A549 (cell line): ENCODE measurements at regions not wholly inside any gene's neighbourhood (a gene's known extent, or its start where the extent isn't known, plus 50 kb on each side); places are given as distances from the start of the nearest gene placed in this dataset.
"Not testable (repeated sequence)": the region's sequence is repeated elsewhere in the genome, so short reads cannot be mapped to it uniquely, and the experiment has no call there.

ENCODE experiments used
- ATAC-seq, 2 experiments: fragments of 200-7000 bp in 1 of 2; fragments of >200 bp in 1 of 2; cut with Nextera tagmentation in 1 of 2; cut with Tn5 transposase in 1 of 2; 3 replicates each; pipeline versions ENCODE4 v1.8.0 to v1.9.1; 2018 to 2020; ENCODE audit warnings: mild to moderate bottlenecking in 1 of 2, moderate library complexity in 1 of 2
- CTCF ChIA-PET: fragments of 300-600 bp; sonication (Branson Sonifier 250); formaldehyde crosslinking; extraction: SDS; loops from one replicate; lab custom pipeline; 2021; ENCODE audit warnings: antibody characterized with exemption, inconsistent platforms; lab: Yijun Ruan, JAX
- POLR2A ChIA-PET: fragments of 350-600 bp; formaldehyde crosslinking; extraction: SDS; loops from one replicate; lab custom pipeline; 2021; ENCODE audit warnings: antibody characterized with exemption, inconsistent platforms; lab: Yijun Ruan, JAX
- DNase-seq, 2 experiments: peaks; one replicate each; pipeline versions ENCODE4 v3.0.0 to v3.0.0-alpha.2; 2011 to 2016; ENCODE audit warnings: low read depth in 1 of 2, low spot score in 1 of 2
- FAIRE-seq: peaks from 2 replicates; lab custom pipeline; 2011; peaks lifted over from hg19 to GRCh38; lab: Jason Lieb, UNC
- H3K27ac ChIP-seq, 2 experiments: fragments of >200 bp; sonication (Bioruptor Twin); formaldehyde crosslinking; 3 replicates each; pipeline ENCODE4 v1.5.1; 2016 to 2017
- H3K4me1 ChIP-seq: fragments of >200 bp; sonication (Bioruptor Twin); formaldehyde crosslinking; 3 replicates; pipeline ENCODE4 v1.6.1; 2016
- H3K4me2 ChIP-seq: fragments of >200 bp; sonication (Bioruptor Twin); formaldehyde crosslinking; 3 replicates; pipeline ENCODE4 v1.6.1; 2016
- H3K4me3 ChIP-seq: fragments of >200 bp; sonication (Bioruptor Twin); formaldehyde crosslinking; 3 replicates; pipeline ENCODE4 v1.5.1; 2016
- H3K9me3 ChIP-seq: fragments of >200 bp; sonication (Bioruptor Twin); formaldehyde crosslinking; 3 replicates; pipeline ENCODE4 v1.6.1; 2016
- ATOH8 ChIP-seq: fragments of 250-450 bp; sonication (Bioruptor Pico); IDR thresholded peaks from 2 replicates; pipeline ENCODE4 v1.5.0; 2020; ENCODE audit warnings: low read depth, mild to moderate bottlenecking, moderate library complexity
- CBX2 ChIP-seq: fragments of 200-600 bp; sonication (generic); IDR thresholded peaks from 2 replicates; pipeline ENCODE4 v1.6.1; 2016; ENCODE audit warnings: low read depth, mild to moderate bottlenecking, borderline replicate concordance
- CBX8 ChIP-seq: fragments of 200-600 bp; sonication (generic); IDR thresholded peaks from 2 replicates; pipeline ENCODE4 v1.6.1; 2016
- CHD4 ChIP-seq: fragments of 200-600 bp; sonication (generic); IDR thresholded peaks from 2 replicates; pipeline ENCODE4 v1.6.1; 2016; ENCODE audit warnings: antibody characterized with exemption, mild to moderate bottlenecking, borderline replicate concordance
- CTCF ChIP-seq: fragments of >200 bp; sonication (Bioruptor Twin); formaldehyde crosslinking; IDR thresholded peaks from 3 replicates; pipeline ENCODE4 v1.5.1; 2016
- EP300 ChIP-seq, 2 experiments: fragments of >200 bp; sonication (Bioruptor Twin); formaldehyde crosslinking; IDR thresholded peaks; 2 replicates in 1 of 2; 3 replicates in 1 of 2; pipeline ENCODE4 v1.6.1; 2016 to 2017
- FOSB ChIP-seq: fragments of 250-450 bp; sonication (Bioruptor Pico); IDR thresholded peaks from 2 replicates; pipeline ENCODE4 v1.5.0; 2020; ENCODE audit warnings: mild to moderate bottlenecking, moderate library complexity
- JUNB ChIP-seq: fragments of >200 bp; sonication (Bioruptor Twin); formaldehyde crosslinking; IDR thresholded peaks from 2 replicates; pipeline ENCODE4 v1.6.1; 2016
- KDM1A ChIP-seq: fragments of 200-600 bp; sonication (generic); IDR thresholded peaks from 2 replicates; pipeline ENCODE4 v1.6.1; 2016; ENCODE audit warnings: low read depth, mild to moderate bottlenecking
- KDM5A ChIP-seq: fragments of 200-600 bp; sonication (generic); IDR thresholded peaks from 2 replicates; pipeline ENCODE4 v1.6.1; 2016; ENCODE audit warnings: antibody characterized with exemption, mild to moderate bottlenecking
- MAFK ChIP-seq: fragments of 450-650 bp; IDR thresholded peaks from 2 replicates; pipeline ENCODE4 v1.6.1; 2014; ENCODE audit not compliant: partially characterized antibody
- MYC ChIP-seq: IDR thresholded peaks from 2 replicates; pipeline ENCODE4 v1.6.1; 2012; ENCODE audit warnings: mild to moderate bottlenecking, inconsistent platforms, low read length, improper control_type of control experiment, borderline replicate concordance
- NFE2L2 ChIP-seq: fragments of 150-350 bp; conservative IDR thresholded peaks from 2 replicates; pipeline ENCODE4 v1.6.1; 2014; ENCODE audit warnings: low read length
- NR3C1 ChIP-seq: fragments of >200 bp; sonication (Bioruptor Twin); formaldehyde crosslinking; IDR thresholded peaks from 3 replicates; pipeline ENCODE4 v1.6.1; 2017
- PBX3 ChIP-seq: IDR thresholded peaks from 2 replicates; pipeline ENCODE4 v1.6.1; 2012
- PHF8 ChIP-seq: fragments of 200-600 bp; sonication (generic); IDR thresholded peaks from 2 replicates; pipeline ENCODE4 v1.6.1; 2016; ENCODE audit warnings: low read depth, mild to moderate bottlenecking, antibody characterized with exemption, moderate library complexity, borderline replicate concordance
- RAD21 ChIP-seq, 2 experiments: fragments of >200 bp in 1 of 2; sonication (Bioruptor Twin) in 1 of 2; formaldehyde crosslinking in 1 of 2; IDR thresholded peaks in 1 of 2; conservative IDR thresholded peaks in 1 of 2; 2 replicates in 1 of 2; 3 replicates in 1 of 2; pipeline ENCODE4 v1.6.1; 2012 to 2018; ENCODE audit warnings: inconsistent platforms in 1 of 2
- RCOR1 ChIP-seq: fragments of 150-350 bp; IDR thresholded peaks from 2 replicates; pipeline ENCODE4 v1.6.1; 2014; ENCODE audit warnings: antibody characterized with exemption, low read length, low read depth
- RFX5 ChIP-seq: fragments of 450-650 bp; IDR thresholded peaks from 2 replicates; pipeline ENCODE4 v1.7.1; 2014; ENCODE audit warnings: antibody characterized with exemption, mild to moderate bottlenecking, moderate library complexity
- SMC3 ChIP-seq: fragments of >200 bp; sonication (Bioruptor Twin); formaldehyde crosslinking; IDR thresholded peaks from 3 replicates; pipeline ENCODE4 v1.6.1; 2018; ENCODE audit warnings: inconsistent platforms
- TFCP2L1 ChIP-seq: fragments of 250-450 bp; sonication (Bioruptor Pico); IDR thresholded peaks from 2 replicates; pipeline ENCODE4 v1.5.0; 2021; ENCODE audit warnings: mild to moderate bottlenecking
- ZC3H11A ChIP-seq: fragments of 450-650 bp; IDR thresholded peaks from 2 replicates; pipeline ENCODE4 v1.6.1; 2014; ENCODE audit warnings: antibody characterized with exemption, mild to moderate bottlenecking
- ZFP36 ChIP-seq: fragments of 450-650 bp; IDR thresholded peaks from 2 replicates; pipeline ENCODE4 v1.6.1; 2014; ENCODE audit warnings: borderline replicate concordance; ENCODE audit not compliant: partially characterized antibody
- ZSCAN20 ChIP-seq: fragments of 250-450 bp; sonication (Bioruptor Pico); IDR thresholded peaks from 2 replicates; pipeline ENCODE4 v1.8.0; 2022; ENCODE audit warnings: mild to moderate bottlenecking, moderate library complexity
- WGBS: methylation state at CpG from one replicate; pipeline ENCODE4 v1.1.6; 2017; ENCODE audit errors: missing lambda C conversion rate; 5-methylcytosine and 5-hydroxymethylcytosine counted together

GRCh38 chr2:869894-870293 lies 80.8 kb upstream of the SNTG2 start:
- Histone ChIP-seq H3K27ac (no peak overlapping the region), H3K4me2 (no peak overlapping the region), H3K9me3 (no peaks in the 10 kb centered on the region), H3K4me3 (no peak overlapping the region), H3K4me1 (no peaks in the 10 kb centered on the region)
- WGBS, result 0% methylated on average over 1 of the region's 1 CpG
- POLR2A ChIA-PET, result no interaction called here
- ATAC-seq, result no peak
- no peak for DNase-seq
- TF ChIP-seq RAD21 (conservative IDR thresholded peaks at IDR 0.05 in 1 of 2, IDR thresholded peaks at IDR 0.05 in 1 of 2) (no peak), JUNB (no peak)
- CTCF ChIA-PET, result no interaction called here
- no peak for FAIRE-seq

- ATAC-seq (no peak), FAIRE-seq (no peak), DNase-seq (no peak)
- Histone ChIP-seq H3K4me3 (no peak overlapping the region), H3K27ac (no peak overlapping the region), H3K4me2 (no peak overlapping the region), H3K4me1 (no peaks in the 10 kb centered on the region), H3K9me3 (no peaks in the 10 kb centered on the region)
- CTCF ChIA-PET, result no interaction called here
- WGBS, result 41% methylated on average over 16 of the region's 16 CpGs
- TF ChIP-seq ZFP36, result no peak
- TF ChIP-seq EP300 (IDR thresholded peaks at IDR 0.05), result no peak
- no peak for TF ChIP-seq KDM5A
- no peak for TF ChIP-seq CHD4
- TF ChIP-seq RFX5, result no peak
- no peak for TF ChIP-seq ZSCAN20 (CRISPR knock-in tag)
- TF ChIP-seq KDM1A, result no peak
- no peak for TF ChIP-seq TFCP2L1 (CRISPR knock-in tag)
- TF ChIP-seq ZC3H11A, result no peak
- no peak for TF ChIP-seq CBX2
- TF ChIP-seq ATOH8, result no peak
- no peak for TF ChIP-seq SMC3
- TF ChIP-seq FOSB (CRISPR knock-in tag), result no peak
- TF ChIP-seq NFE2L2, result no peak
- TF ChIP-seq MYC, result no peak
- no peak for TF ChIP-seq NR3C1
- TF ChIP-seq CTCF, result no peak
- POLR2A ChIA-PET, result no interaction called here
These were observed 81.2 kb upstream of the SNTG2 start for GRCh38 chr2:869357-869871.

GRCh38 chr2:868857-869256 lies 81.8 kb upstream of the SNTG2 start:
- DNase-seq, POLR2A ChIA-PET: not testable (repeated sequence)

GRCh38 chr2:867296-867695 lies 83.4 kb upstream of the SNTG2 start:
- TF ChIP-seq NR3C1 (no peak), MAFK (no peak), PBX3 (no peak), JUNB (no peak), CBX8 (no peak), SMC3 (no peak), PHF8 (no peak), RAD21 (conservative IDR thresholded peaks at IDR 0.05 in 1 of 2, IDR thresholded peaks at IDR 0.05 in 1 of 2) (no peak), RCOR1 (no peak), FOSB (CRISPR knock-in tag) (no peak), ZC3H11A (no peak)
- TF ChIP-seq, all 56 proteins: peak for 0
- Histone ChIP-seq H3K9me3 (no peaks in the 10 kb centered on the region), H3K4me2 (no peak overlapping the region), H3K27ac (no peak overlapping the region), H3K4me1 (no peaks in the 10 kb centered on the region), H3K4me3 (no peak overlapping the region)
- ATAC-seq (no peak), DNase-seq (no peak), FAIRE-seq (no peak)
- ChIA-PET CTCF (interaction anchor here (0.8 to 1.8 kb wide), 2 partner anchors 9 to 40 kb away, joined by 3 read pairs; no protein-coding TSS in a partner anchor), POLR2A (no interaction called here)
- WGBS, result 55% methylated on average over 9 of the region's 9 CpGs

More at GRCh38 chr2:868857-869256, 81.8 kb upstream of the SNTG2 start:
- 84% methylated on average over 47 of the region's 51 CpGs for WGBS
- ATAC-seq, H3K4me3 ChIP-seq, H3K27ac ChIP-seq, H3K4me1 ChIP-seq, CTCF ChIA-PET, H3K4me2 ChIP-seq, FAIRE-seq, H3K9me3 ChIP-seq: not testable (repeated sequence)
